Liver (tissue), 8 donors: ENCODE measurements at regions not wholly inside any gene's neighbourhood (a gene's known extent, or its start where the extent isn't known, plus 50 kb on each side); places are given as distances from the start of the nearest gene placed in this dataset.

Experiments
- DNase-seq: peaks from one replicate; pipeline ENCODE4 v3.0.0-alpha.2; 2017; ENCODE audit warnings: low spot score
- H3K27ac ChIP-seq, 2 donors: one replicate each; pipeline ENCODE4 v1.7.0; 2013; ENCODE audit warnings: inconsistent platforms in 2 of 2, low read length in 2 of 2, control low read depth in 1 of 2, low read depth in 1 of 2, mild to moderate bottlenecking in 1 of 2
- H3K27me3 ChIP-seq, 4 donors: one replicate each; pipeline versions ENCODE4 v1.6.1 to v1.7.0; 2013; ENCODE audit warnings: low read length in 3 of 4, inconsistent platforms in 1 of 4, mild to moderate bottlenecking in 1 of 4, moderate library complexity in 1 of 4; ENCODE audit not compliant: control insufficient read depth in 4 of 4, insufficient read depth in 4 of 4
- H3K36me3 ChIP-seq, 4 donors: one replicate each; pipeline versions ENCODE4 v1.6.1 to v1.7.0; 2013; ENCODE audit warnings: low read length in 3 of 4, mild to moderate bottlenecking in 3 of 4, low read depth in 1 of 4, moderate library complexity in 1 of 4; ENCODE audit not compliant: control insufficient read depth in 4 of 4, insufficient read depth in 3 of 4
- H3K4me1 ChIP-seq, 4 donors: one replicate each; pipeline versions ENCODE4 v1.6.1 to v1.7.0; 2013; ENCODE audit warnings: low read length in 3 of 4, mild to moderate bottlenecking in 3 of 4, moderate library complexity in 1 of 4; ENCODE audit not compliant: control insufficient read depth in 4 of 4, insufficient read depth in 4 of 4
- H3K4me3 ChIP-seq, 3 donors: one replicate each; pipeline versions ENCODE4 v1.6.1 to v1.7.0; 2013; ENCODE audit warnings: low read length in 3 of 3, control low read depth in 1 of 3, low read depth in 1 of 3, mild to moderate bottlenecking in 1 of 3
- H3K9ac ChIP-seq, 2 donors: one replicate each; pipeline ENCODE4 v1.7.0; 2013; ENCODE audit warnings: low read length in 2 of 2, mild to moderate bottlenecking in 2 of 2, moderate library complexity in 2 of 2, control low read depth in 1 of 2, low read depth in 1 of 2
- H3K9me3 ChIP-seq, 4 donors: one replicate each; pipeline versions ENCODE4 v1.6.1 to v1.7.0; 2013; ENCODE audit warnings: low read length in 3 of 4; ENCODE audit not compliant: control insufficient read depth in 4 of 4
- CTCF ChIP-seq: fragments of 150-350 bp; IDR thresholded peaks from 2 replicates; pipeline ENCODE4 v1.5.1; 2017; ENCODE audit warnings: improper control_type of control experiment, low read depth, low read length; ENCODE audit not compliant: missing input control
- EGR1 ChIP-seq, 2 donors: IDR thresholded peaks; 2 replicates each; pipeline ENCODE4 v1.6.1; 2016 to 2018; ENCODE audit warnings: antibody characterized with exemption in 2 of 2, low read depth in 2 of 2
- FOXA1 ChIP-seq: IDR thresholded peaks from 2 replicates; pipeline ENCODE4 v1.6.1; 2016; ENCODE audit warnings: antibody characterized with exemption
- FOXA2 ChIP-seq: IDR thresholded peaks from 2 replicates; pipeline ENCODE4 v1.6.1; 2016; ENCODE audit warnings: antibody characterized with exemption
- GABPA ChIP-seq, 2 donors: IDR thresholded peaks in 1 of 2; conservative IDR thresholded peaks in 1 of 2; 2 replicates each; pipeline ENCODE4 v1.6.1; 2016; ENCODE audit warnings: antibody characterized with exemption in 2 of 2, mild to moderate bottlenecking in 1 of 2, moderate library complexity in 1 of 2
- HNF4A ChIP-seq, 2 donors: conservative IDR thresholded peaks; 2 replicates each; pipeline ENCODE4 v1.6.1; 2016; ENCODE audit warnings: antibody characterized with exemption in 2 of 2, mild to moderate bottlenecking in 2 of 2
- JUND ChIP-seq, 2 donors: IDR thresholded peaks; 2 replicates each; pipeline ENCODE4 v1.6.1; 2016; ENCODE audit warnings: antibody characterized with exemption in 2 of 2
- MAX ChIP-seq: IDR thresholded peaks from 2 replicates; pipeline ENCODE4 v1.6.1; 2016; ENCODE audit warnings: antibody characterized with exemption
- NR2F2 ChIP-seq: IDR thresholded peaks from 2 replicates; pipeline ENCODE4 v1.6.1; 2016; ENCODE audit warnings: antibody characterized with exemption
- RAD21 ChIP-seq, 2 donors: IDR thresholded peaks; 2 replicates each; pipeline ENCODE4 v1.6.1; 2016; ENCODE audit warnings: antibody characterized with exemption in 2 of 2, mild to moderate bottlenecking in 2 of 2
- REST ChIP-seq: IDR thresholded peaks from 2 replicates; pipeline ENCODE4 v1.6.1; 2016; ENCODE audit warnings: antibody characterized with exemption, mild to moderate bottlenecking
- RXRA ChIP-seq, 2 donors: IDR thresholded peaks; 2 replicates each; pipeline ENCODE4 v1.6.1; 2017 to 2018; ENCODE audit warnings: antibody characterized with exemption in 2 of 2, mild to moderate bottlenecking in 1 of 2
- SP1 ChIP-seq: IDR thresholded peaks from 2 replicates; pipeline ENCODE4 v1.6.1; 2018; ENCODE audit warnings: antibody characterized with exemption, mild to moderate bottlenecking
- TAF1 ChIP-seq: conservative IDR thresholded peaks from 2 replicates; pipeline ENCODE4 v1.6.1; 2016; ENCODE audit warnings: antibody characterized with exemption, mild to moderate bottlenecking
- YY1 ChIP-seq: IDR thresholded peaks from 2 replicates; pipeline ENCODE4 v1.6.1; 2016; ENCODE audit warnings: antibody characterized with exemption, mild to moderate bottlenecking
- ZBTB33 ChIP-seq: IDR thresholded peaks from 2 replicates; pipeline ENCODE4 v1.6.1; 2016; ENCODE audit warnings: antibody characterized with exemption
- WGBS: extraction: QIAGEN DNeasy Blood & Tissue Kit; methylation state at CpG from one replicate; pipeline ENCODE4 v1.1.7; 2013; 5-methylcytosine and 5-hydroxymethylcytosine counted together
- TF ChIP-seq, protein P1 (sequence below): IDR thresholded peaks from 2 replicates; pipeline ENCODE4 v1.6.1; 2016; ENCODE audit warnings: antibody characterized with exemption
- donor health status: healthy.
- donor health status: healthy.
- donor health status: healthy.
- donor health status: healthy.
- donor health status: healthy.

- Histone ChIP-seq H3K4me3 (no peak overlapping the region), H3K9me3 (no peaks in the 10 kb centered on the region), H3K27me3 (no peaks in the 10 kb centered on the region), H3K9ac (no peak overlapping the region), H3K4me1 (no peaks in the 10 kb centered on the region), H3K27ac (no peak overlapping the region), H3K36me3 (no peaks in the 10 kb centered on the region)
- 75% methylated on average over 4 of the region's 4 CpGs for WGBS
- TF ChIP-seq NR2F2 (peak; percentile 79), SP1 (peak; percentile 21), ZBTB33 (no peak), GABPA (IDR thresholded peaks at IDR 0.05 in 1 of 2, conservative IDR thresholded peaks at IDR 0.05 in 1 of 2) (no peak), YY1 (no peak), RXRA (IDR thresholded peaks at IDR 0.05) (peak in 1 of 2 donors; percentile 14)
- DNase-seq = no peak
Observed at GRCh38 chr13:78102121-78102677, 183.6 kb upstream of the EDNRB start.

- no peak for DNase-seq
- no peaks in the 10 kb centered on the region for H3K36me3 ChIP-seq
- no peaks in the 10 kb centered on the region for H3K27me3 ChIP-seq
- H3K4me3 ChIP-seq = no peak overlapping the region
- no peaks in the 10 kb centered on the region for H3K4me1 ChIP-seq
- H3K27ac ChIP-seq = no peak overlapping the region
- no peaks in the 10 kb centered on the region for H3K9me3 ChIP-seq
- H3K9ac ChIP-seq = no peak overlapping the region
- WGBS = 73% methylated on average over 4 of the region's 4 CpGs
- TF ChIP-seq RXRA (IDR thresholded peaks at IDR 0.05) (no peak), ZBTB33 (no peak), SP1 (no peak), CTCF (no peak), GABPA (IDR thresholded peaks at IDR 0.05 in 1 of 2, conservative IDR thresholded peaks at IDR 0.05 in 1 of 2) (no peak), HNF4A (conservative IDR thresholded peaks at IDR 0.05) (no peak), FOXA2 (no peak), REST (no peak), FOXA1 (no peak), TAF1 (no peak), MAX (no peak), EGR1 (IDR thresholded peaks at IDR 0.05; ENCODE audit: low read depth in 2 of 2) (no peak), JUND (IDR thresholded peaks at IDR 0.05) (no peak), RAD21 (IDR thresholded peaks at IDR 0.05) (no peak), NR2F2 (no peak)
- TF ChIP-seq, protein P1, sequence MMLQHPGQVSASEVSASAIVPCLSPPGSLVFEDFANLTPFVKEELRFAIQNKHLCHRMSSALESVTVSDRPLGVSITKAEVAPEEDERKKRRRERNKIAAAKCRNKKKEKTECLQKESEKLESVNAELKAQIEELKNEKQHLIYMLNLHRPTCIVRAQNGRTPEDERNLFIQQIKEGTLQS = no peak
Observed at GRCh38 chr13:78100486-78100885, 181.9 kb upstream of the EDNRB start.
